B cell (primary cell): ENCODE measurements at regions not wholly inside any gene's neighbourhood (a gene's known extent, or its start where the extent isn't known, plus 50 kb on each side); places are given as distances from the start of the nearest gene placed in this dataset.

Experiments used
- EZH2 ChIP-seq: IDR thresholded peaks from 2 replicates; pipeline ENCODE4 v1.6.1; 2012; ENCODE audit warnings: borderline replicate concordance, low read depth, mild to moderate bottlenecking, moderate library complexity, low read length; ENCODE audit not compliant: insufficient read depth, poor library complexity, severe bottlenecking
- TF ChIP-seq, protein P1 (sequence below): fragments of 200-600 bp; IDR thresholded peaks from one replicate; pipeline ENCODE4 v1.8.0; 2022; ENCODE audit warnings: antibody characterized with exemption, mild to moderate bottlenecking

DNA sequence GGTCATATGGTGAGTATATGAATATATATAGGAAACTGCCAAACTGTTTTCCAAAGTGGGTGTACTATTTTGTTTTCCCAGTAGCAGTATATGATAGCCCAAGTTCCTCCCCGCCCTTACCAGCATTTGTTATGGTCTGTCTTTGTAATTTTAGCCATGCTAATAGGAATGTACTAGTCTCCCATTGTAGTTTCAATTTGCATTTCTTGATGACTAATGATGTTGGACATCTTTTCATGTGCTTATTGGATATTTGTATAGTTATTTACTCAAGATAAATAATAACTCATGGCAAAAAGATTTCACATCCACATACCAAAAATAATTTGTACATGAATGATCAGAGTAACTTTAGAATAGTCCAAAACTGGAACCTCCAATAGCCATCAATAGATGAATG lies 75.3 kb upstream of the SERP2 start:
- TF ChIP-seq, protein P1, sequence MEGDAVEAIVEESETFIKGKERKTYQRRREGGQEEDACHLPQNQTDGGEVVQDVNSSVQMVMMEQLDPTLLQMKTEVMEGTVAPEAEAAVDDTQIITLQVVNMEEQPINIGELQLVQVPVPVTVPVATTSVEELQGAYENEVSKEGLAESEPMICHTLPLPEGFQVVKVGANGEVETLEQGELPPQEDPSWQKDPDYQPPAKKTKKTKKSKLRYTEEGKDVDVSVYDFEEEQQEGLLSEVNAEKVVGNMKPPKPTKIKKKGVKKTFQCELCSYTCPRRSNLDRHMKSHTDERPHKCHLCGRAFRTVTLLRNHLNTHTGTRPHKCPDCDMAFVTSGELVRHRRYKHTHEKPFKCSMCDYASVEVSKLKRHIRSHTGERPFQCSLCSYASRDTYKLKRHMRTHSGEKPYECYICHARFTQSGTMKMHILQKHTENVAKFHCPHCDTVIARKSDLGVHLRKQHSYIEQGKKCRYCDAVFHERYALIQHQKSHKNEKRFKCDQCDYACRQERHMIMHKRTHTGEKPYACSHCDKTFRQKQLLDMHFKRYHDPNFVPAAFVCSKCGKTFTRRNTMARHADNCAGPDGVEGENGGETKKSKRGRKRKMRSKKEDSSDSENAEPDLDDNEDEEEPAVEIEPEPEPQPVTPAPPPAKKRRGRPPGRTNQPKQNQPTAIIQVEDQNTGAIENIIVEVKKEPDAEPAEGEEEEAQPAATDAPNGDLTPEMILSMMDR = no peak
- no peak for TF ChIP-seq EZH2
